IMR-90 (cell line): ENCODE measurements at regions not wholly inside any gene's neighbourhood (a gene's known extent, or its start where the extent isn't known, plus 50 kb on each side); places are given as distances from the start of the nearest gene placed in this dataset.

Experiments used
- CEBPB ChIP-seq: IDR thresholded peaks from 2 replicates; pipeline ENCODE4 v1.6.1; 2012; ENCODE audit warnings: low read depth, low read length, improper control_type of control experiment
- CTCF ChIP-seq: conservative IDR thresholded peaks from 2 replicates; pipeline ENCODE4 v1.5.1; 2012; ENCODE audit warnings: mild to moderate bottlenecking, low read depth, low read length, improper control_type of control experiment
- MAFK ChIP-seq: IDR thresholded peaks from 2 replicates; pipeline ENCODE4 v1.6.1; 2012; ENCODE audit warnings: low read depth, low read length, improper control_type of control experiment
- MXI1 ChIP-seq: IDR thresholded peaks from 2 replicates; pipeline ENCODE4 v1.6.1; 2012; ENCODE audit warnings: low read depth, mild to moderate bottlenecking, low read length, moderate library complexity, borderline replicate concordance
- POLR2A ChIP-seq: IDR thresholded peaks from 2 replicates; pipeline ENCODE4 v1.6.1; 2012; ENCODE audit warnings: mild to moderate bottlenecking, low read depth, low read length
- RAD21 ChIP-seq: IDR thresholded peaks from 2 replicates; pipeline ENCODE4 v1.6.1; 2012; ENCODE audit warnings: low read length, improper control_type of control experiment
- RCOR1 ChIP-seq: IDR thresholded peaks from 2 replicates; pipeline ENCODE4 v1.6.1; 2012; ENCODE audit warnings: mild to moderate bottlenecking, low read length, improper control_type of control experiment; ENCODE audit not compliant: insufficient replicate concordance
- SMC3 ChIP-seq: fragments of 150-350 bp; IDR thresholded peaks from 2 replicates; pipeline ENCODE4 v1.6.1; 2016; ENCODE audit warnings: low read depth, mild to moderate bottlenecking, antibody characterized with exemption, low read length, moderate library complexity
- USF2 ChIP-seq: fragments of 150-350 bp; IDR thresholded peaks from 2 replicates; pipeline ENCODE4 v1.6.1; 2017; ENCODE audit warnings: mild to moderate bottlenecking, antibody characterized with exemption, low read length, low read depth

- no peak for TF ChIP-seq CTCF
- no peak for TF ChIP-seq POLR2A
- no peak for TF ChIP-seq RAD21
- TF ChIP-seq USF2: no peak
- no peak for TF ChIP-seq SMC3
- no peak for TF ChIP-seq MAFK
- no peak for TF ChIP-seq MXI1
- TF ChIP-seq RCOR1: no peak
- no peak for TF ChIP-seq CEBPB
Measured at GRCh38 chr10:44289125-44289524, 95.8 kb downstream of the CXCL12 start.
